Suprapubic skin (tissue), 4 donors: ENCODE measurements at regions not wholly inside any gene's neighbourhood (a gene's known extent, or its start where the extent isn't known, plus 50 kb on each side); places are given as distances from the start of the nearest gene placed in this dataset.

Experiments used
- CTCF ChIP-seq, 2 donors: fragments of 200-600 bp in 1 of 2; fragments of 450-650 bp in 1 of 2; sonication (generic) in 1 of 2; IDR thresholded peaks; one replicate each; pipeline ENCODE4 v1.5.1; 2016 to 2019; ENCODE audit warnings: antibody characterized with exemption in 2 of 2, mild to moderate bottlenecking in 1 of 2, moderate library complexity in 1 of 2
- EP300 ChIP-seq: sonication (generic); formaldehyde crosslinking; IDR thresholded peaks from one replicate; pipeline ENCODE4 v1.6.1; 2017; ENCODE audit warnings: antibody characterized with exemption
- POLR2A ChIP-seq, 2 donors: fragments of 450-650 bp; IDR thresholded peaks; one replicate each; pipeline ENCODE4 v1.6.1; 2017; ENCODE audit warnings: antibody characterized with exemption in 2 of 2, mild to moderate bottlenecking in 2 of 2, moderate library complexity in 2 of 2
- POLR2AphosphoS5 ChIP-seq, 3 donors: sonication (generic); formaldehyde crosslinking; IDR thresholded peaks; one replicate each; pipeline ENCODE4 v1.6.1; 2017; ENCODE audit warnings: antibody characterized with exemption in 3 of 3

GRCh38 chr6:67030861-67031260 is 1323.8 kb upstream of the EYS start:
- TF ChIP-seq CTCF (IDR thresholded peaks at IDR 0.05) (no peak), POLR2AphosphoS5 (IDR thresholded peaks at IDR 0.05) (no peak), POLR2A (IDR thresholded peaks at IDR 0.05) (no peak), EP300 (no peak)
